Adipocyte (in vitro differentiated cells): ENCODE measurements at regions not wholly inside any gene's neighbourhood (a gene's known extent, or its start where the extent isn't known, plus 50 kb on each side); places are given as distances from the start of the nearest gene placed in this dataset.

Experiments
- DNase-seq: peaks from one replicate; pipeline ENCODE4 v3.0.0-alpha.2; 2015; ENCODE audit warnings: low read depth
- H3K27me3 ChIP-seq: replicated peaks from 2 replicates; pipeline ENCODE4 v1.7.0; 2013; ENCODE audit warnings: mild to moderate bottlenecking, low read length, moderate library complexity; ENCODE audit not compliant: control insufficient read depth, insufficient read depth
- H3K36me3 ChIP-seq: 2 replicates; pipeline ENCODE4 v1.7.0; 2013; ENCODE audit warnings: low read length, mild to moderate bottlenecking, moderate library complexity; ENCODE audit not compliant: control insufficient read depth, insufficient read depth, severe bottlenecking
- H3K4me1 ChIP-seq: 2 replicates; pipeline ENCODE4 v1.7.0; 2013; ENCODE audit warnings: mild to moderate bottlenecking, low read length, moderate library complexity; ENCODE audit not compliant: control insufficient read depth, insufficient read depth
- H3K4me3 ChIP-seq: 2 replicates; pipeline ENCODE4 v1.7.0; 2013; ENCODE audit warnings: mild to moderate bottlenecking, low read length, moderate library complexity
- H3K9ac ChIP-seq: 2 replicates; pipeline ENCODE4 v1.7.0; 2013; ENCODE audit warnings: mild to moderate bottlenecking, low read length, moderate library complexity
- H3K9me3 ChIP-seq: 2 replicates; pipeline ENCODE4 v1.7.0; 2013; ENCODE audit warnings: mild to moderate bottlenecking, low read length, moderate library complexity; ENCODE audit not compliant: control insufficient read depth

DNA sequence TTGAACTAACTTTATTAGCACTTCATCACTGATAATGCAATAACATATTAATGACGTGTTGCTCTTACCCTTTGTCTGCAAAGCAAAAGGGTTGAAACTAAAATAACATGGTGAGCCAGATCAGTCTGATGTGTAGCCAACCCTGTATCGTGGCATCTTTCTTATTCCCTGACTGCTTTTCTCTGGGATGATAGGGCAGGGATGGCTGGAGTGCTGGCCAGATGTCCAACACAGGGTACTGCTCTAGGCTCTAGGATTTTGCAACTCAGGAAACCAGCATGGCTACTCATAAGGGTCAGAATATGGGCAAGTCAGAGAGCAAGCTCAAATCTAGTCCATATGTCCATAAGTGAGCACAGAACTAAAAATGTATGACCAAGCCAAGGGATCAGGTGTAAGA, 129.1 kb downstream of the SLC17A6 start:
- no peak overlapping the region for H3K9ac ChIP-seq
- no peaks in the 10 kb centered on the region for H3K9me3 ChIP-seq
- no peaks in the 10 kb centered on the region for H3K36me3 ChIP-seq
- no peak overlapping the region for H3K4me3 ChIP-seq
- H3K4me1 ChIP-seq, result peaks cover 13% of the 10 kb centered on the region
- DNase-seq, result peak; percentile 46
- H3K27me3 ChIP-seq, result no peaks in the 10 kb centered on the region

DNA sequence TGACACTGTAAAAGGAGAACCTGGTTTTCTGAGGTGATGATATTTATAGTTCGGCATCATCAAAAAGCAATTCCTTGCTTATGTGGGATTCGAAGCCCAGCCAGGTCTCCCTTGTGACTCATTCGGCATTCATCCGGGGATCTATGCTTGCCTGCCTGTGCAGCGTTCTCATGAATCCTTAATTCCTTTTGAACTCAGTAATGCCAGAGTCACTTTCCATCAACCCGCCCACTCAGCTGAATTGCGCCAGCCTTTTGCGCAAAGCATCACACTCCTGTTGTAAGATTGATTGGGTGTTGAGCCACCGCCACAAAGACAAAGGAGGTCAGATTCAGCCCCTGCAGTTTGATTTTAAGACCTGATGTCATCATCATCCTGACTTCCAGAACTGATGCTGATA, 128.6 kb downstream of the SLC17A6 start:
- Histone ChIP-seq H3K9me3 (no peaks in the 10 kb centered on the region), H3K4me1 (peaks cover 14% of the 10 kb centered on the region), H3K9ac (no peak overlapping the region), H3K36me3 (no peaks in the 10 kb centered on the region), H3K4me3 (no peak overlapping the region), H3K27me3 (no peaks in the 10 kb centered on the region)
- DNase-seq, result peak; percentile 98

DNA sequence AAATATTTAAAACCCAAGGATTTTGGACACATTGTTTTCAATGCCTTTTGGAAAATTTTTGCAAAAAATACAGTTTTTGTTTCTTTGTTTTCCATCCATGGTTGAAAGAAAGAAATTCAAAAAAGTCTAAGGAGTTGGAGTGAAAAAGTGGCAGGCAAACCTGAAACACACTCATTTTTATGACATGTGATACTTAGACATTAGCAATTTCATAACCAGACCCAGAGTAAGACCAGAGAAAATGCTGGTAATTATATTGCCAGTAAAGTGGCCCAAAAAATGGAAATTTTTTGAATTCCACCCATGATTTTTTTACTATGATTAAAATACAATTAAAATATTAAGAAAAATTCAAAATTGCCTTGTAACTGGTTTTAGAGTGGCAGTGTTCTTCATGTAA, 128.2 kb downstream of the SLC17A6 start:
- no peaks in the 10 kb centered on the region for H3K27me3 ChIP-seq

DNA sequence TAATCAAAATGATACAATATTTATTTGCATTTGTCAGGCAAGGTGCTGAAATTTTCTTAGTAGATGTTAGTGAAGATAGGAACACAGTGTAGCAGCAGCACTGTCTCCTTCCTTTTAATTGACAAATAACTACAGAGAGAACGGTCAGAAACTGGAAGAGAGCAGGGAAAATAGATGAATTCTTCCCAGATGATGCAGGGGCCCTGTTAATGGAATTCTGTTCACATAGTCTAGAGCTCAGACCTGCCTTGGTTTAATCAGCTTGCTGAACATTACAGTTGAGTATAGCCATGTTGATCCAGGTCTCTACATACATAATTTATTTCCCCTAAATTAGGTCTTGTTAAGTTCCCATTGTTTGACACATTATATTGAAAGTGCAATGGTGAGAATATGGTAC, 127.4 kb downstream of the SLC17A6 start:
- H3K9me3 ChIP-seq, result no peaks in the 10 kb centered on the region
- peak; percentile 28 for DNase-seq
- no peaks in the 10 kb centered on the region for H3K36me3 ChIP-seq
- no peaks in the 10 kb centered on the region for H3K27me3 ChIP-seq
- no peak overlapping the region for H3K9ac ChIP-seq
- no peak overlapping the region for H3K4me3 ChIP-seq
- H3K4me1 ChIP-seq, result peaks cover 25% of the 10 kb centered on the region

More for the DNA sequence above, 128.2 kb downstream of the SLC17A6 start:
- Histone ChIP-seq H3K9ac (no peak overlapping the region), H3K4me1 (peaks cover 18% of the 10 kb centered on the region), H3K36me3 (no peaks in the 10 kb centered on the region), H3K9me3 (no peaks in the 10 kb centered on the region), H3K4me3 (no peak overlapping the region)
- DNase-seq, result peak; percentile 57

DNA sequence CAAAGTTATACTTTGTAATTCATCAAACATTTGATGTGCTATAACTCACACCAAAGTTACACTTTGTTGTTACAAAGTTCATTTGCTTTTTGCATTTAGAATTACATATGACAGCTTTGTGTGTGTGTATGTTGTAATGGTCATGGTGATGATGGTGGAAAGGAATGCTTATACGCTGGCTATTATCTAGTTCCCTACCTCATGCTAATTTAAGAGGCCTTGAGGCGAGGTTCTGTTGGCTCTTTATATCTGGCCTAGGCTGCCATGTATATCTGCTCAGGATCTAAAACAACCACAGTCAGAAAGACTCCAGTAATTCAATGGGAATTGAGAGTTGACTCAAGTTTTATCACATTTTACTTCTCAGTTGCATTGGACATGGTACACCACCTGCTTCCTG, 123.4 kb downstream of the SLC17A6 start:
- Histone ChIP-seq H3K36me3 (no peaks in the 10 kb centered on the region), H3K9me3 (no peaks in the 10 kb centered on the region), H3K9ac (no peak overlapping the region), H3K4me3 (no peak overlapping the region), H3K27me3 (no peaks in the 10 kb centered on the region), H3K4me1 (peaks cover 23% of the 10 kb centered on the region)
- DNase-seq, result peak; percentile 23

DNA sequence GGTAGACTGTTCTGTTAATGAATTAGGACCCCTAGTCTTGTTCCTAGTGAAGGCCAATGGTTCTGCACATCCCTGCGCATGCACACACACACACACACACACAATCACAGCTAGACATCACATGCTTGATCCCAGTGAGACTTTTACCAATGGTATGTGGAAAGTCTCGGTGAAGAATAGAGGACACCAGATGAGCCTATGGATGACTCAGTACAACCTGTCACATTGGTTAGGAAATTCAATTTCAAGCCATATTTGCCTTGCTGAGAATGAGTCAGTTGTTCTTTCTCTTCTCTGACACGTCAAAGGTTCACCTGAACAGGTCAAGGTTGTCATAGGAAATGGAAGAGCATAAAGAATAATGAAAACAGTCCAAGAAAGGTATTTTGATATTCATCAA, 122.0 kb downstream of the SLC17A6 start:
- Histone ChIP-seq H3K9me3 (no peaks in the 10 kb centered on the region), H3K4me1 (peaks cover 16% of the 10 kb centered on the region), H3K36me3 (no peaks in the 10 kb centered on the region), H3K4me3 (no peak overlapping the region), H3K9ac (no peak overlapping the region), H3K27me3 (no peaks in the 10 kb centered on the region)
- no peak for DNase-seq

DNA sequence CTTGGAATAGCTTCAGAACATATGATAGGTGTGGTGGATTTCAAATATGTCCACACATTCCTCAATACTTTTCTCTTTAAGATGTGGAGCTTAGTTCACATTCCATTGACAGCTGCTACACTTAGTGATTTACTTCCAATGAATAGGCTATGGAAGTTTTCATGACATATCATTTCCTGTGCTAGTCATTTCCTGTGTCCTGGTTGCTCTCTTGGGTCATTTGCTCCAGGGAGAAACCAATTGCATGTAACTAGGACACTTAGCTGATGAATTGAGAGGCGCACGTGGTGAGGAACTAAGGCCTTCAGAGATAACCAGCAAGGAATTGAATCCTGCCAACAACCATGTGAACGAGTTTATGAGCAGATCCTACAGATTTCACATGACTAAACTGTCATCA, 120.9 kb downstream of the SLC17A6 start:
- DNase-seq, result peak; percentile 50
- H3K4me3 ChIP-seq, result no peak overlapping the region
- H3K4me1 ChIP-seq, result peaks cover 16% of the 10 kb centered on the region
- no peaks in the 10 kb centered on the region for H3K36me3 ChIP-seq
- H3K9me3 ChIP-seq, result no peaks in the 10 kb centered on the region
- H3K9ac ChIP-seq, result no peak overlapping the region
- no peaks in the 10 kb centered on the region for H3K27me3 ChIP-seq

DNA sequence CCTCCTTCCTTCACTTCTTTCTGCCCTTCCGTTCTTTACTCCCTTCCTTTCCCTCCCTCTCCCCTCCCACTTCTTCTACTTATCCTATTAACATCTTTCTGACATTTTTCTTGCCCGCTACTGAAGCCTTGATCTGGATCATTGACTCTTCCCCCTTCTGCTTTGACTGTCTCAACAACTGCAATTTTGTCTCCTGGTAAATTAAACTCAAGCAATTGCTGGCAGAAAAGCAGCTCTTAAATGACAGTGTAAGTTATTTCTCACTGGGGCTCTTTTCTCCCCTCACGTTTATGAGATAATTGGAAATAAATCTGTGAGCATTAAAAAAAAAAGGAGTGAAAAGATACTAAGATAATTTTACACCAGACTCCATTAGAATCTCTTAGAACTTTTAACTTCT, 120.0 kb downstream of the SLC17A6 start:
- Histone ChIP-seq H3K4me3 (no peak overlapping the region), H3K27me3 (no peaks in the 10 kb centered on the region), H3K9me3 (no peaks in the 10 kb centered on the region), H3K9ac (no peak overlapping the region), H3K4me1 (peaks cover 16% of the 10 kb centered on the region), H3K36me3 (no peaks in the 10 kb centered on the region)
- no peak for DNase-seq

DNA sequence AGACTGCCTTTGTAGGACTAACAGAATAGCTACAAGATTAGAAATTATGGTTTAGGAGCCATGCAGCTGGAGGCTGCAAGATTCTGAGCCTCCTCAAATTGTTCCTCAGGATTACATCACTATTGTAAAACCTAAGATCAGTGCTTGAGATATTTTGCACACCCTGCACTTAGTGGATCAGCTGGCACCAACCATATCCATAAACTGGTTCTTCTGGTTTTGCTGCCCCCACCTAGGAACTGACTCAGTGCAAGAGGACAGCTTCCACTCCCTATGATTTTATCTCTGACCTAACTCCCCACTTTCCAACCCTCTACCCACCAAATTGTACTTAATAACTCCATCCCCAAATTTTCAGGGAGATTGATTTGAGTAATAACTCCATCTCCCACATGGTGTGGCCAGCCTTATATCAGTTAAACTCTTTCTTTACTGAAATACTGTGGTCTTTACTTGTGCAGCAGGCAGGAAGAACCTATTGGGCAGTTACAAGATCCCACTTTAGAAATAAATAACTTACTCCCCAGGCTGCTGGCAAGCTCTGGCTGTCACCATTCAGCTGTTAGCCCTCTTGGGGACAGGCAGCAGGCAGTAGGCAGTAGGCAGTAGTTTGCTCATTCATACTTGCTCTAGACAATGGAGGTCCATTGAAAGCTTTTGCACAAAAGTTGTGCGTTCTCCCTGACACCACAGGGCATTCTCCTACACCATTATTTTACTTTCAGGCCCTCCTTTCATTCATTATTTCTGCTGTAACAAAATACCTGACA, 119.0 kb downstream of the SLC17A6 start:
- H3K27me3 ChIP-seq, result no peaks in the 10 kb centered on the region
- DNase-seq, result no peak
- H3K9ac ChIP-seq, result no peak overlapping the region
- H3K4me1 ChIP-seq, result peaks cover 16% of the 10 kb centered on the region
- no peaks in the 10 kb centered on the region for H3K36me3 ChIP-seq
- H3K4me3 ChIP-seq, result no peak overlapping the region
- no peaks in the 10 kb centered on the region for H3K9me3 ChIP-seq

DNA sequence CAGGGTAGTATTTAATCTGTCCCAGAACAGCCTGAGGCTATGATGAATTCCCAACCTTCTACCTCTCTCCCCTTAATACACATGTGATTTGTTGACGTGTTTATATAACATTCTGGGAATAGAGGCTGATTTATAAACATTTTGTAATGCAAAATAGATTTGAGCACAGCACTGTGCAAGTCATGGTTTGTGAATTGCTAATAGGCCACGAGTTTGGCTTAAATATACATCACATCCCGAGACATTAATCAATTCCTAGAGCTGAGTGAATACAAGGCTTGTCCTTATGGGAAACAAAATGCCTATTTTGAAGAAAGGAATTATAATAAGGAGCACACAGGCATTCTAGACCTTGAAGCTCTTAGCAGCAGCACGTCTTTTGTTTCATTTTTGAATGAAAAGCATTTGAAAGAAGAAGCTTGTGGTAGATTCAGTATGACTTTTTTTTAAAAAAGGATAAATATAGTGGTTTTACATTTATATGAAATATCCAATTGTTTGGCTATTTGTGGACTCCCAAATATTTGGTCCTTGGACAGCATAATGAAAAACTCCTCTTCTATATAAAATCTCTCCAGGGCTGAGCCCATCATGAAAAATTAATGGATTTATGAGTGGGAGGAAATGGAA, 116.4 kb downstream of the SLC17A6 start:
- H3K9ac ChIP-seq, result no peak overlapping the region
- no peak overlapping the region for H3K4me3 ChIP-seq
- peak; percentile 32 for DNase-seq
- peaks cover 7% of the 10 kb centered on the region for H3K4me1 ChIP-seq
- H3K9me3 ChIP-seq, result no peaks in the 10 kb centered on the region
- no peaks in the 10 kb centered on the region for H3K27me3 ChIP-seq
- H3K36me3 ChIP-seq, result no peaks in the 10 kb centered on the region

DNA sequence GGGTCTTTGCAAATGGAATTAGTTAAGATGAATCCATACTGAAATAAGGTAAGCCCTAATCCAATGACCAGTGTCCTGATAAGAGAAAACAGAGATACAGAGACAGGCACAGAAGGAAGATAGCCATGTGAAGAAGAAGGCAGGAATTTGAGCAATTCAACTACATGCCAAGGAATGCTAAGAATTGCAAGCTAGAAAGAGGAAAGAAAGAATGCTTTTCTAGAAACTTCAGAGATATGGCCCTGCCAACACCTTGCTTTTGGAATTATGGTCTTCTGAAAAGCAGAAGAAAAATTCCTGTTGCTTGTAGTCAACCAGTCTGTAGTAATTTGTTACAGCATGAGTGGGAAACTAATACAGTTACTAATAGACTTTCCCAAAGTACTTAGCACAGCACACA, 111.3 kb downstream of the SLC17A6 start:
- Histone ChIP-seq H3K4me1 (peaks cover 10% of the 10 kb centered on the region), H3K9ac (no peak overlapping the region), H3K4me3 (no peak overlapping the region), H3K36me3 (no peaks in the 10 kb centered on the region), H3K27me3 (no peaks in the 10 kb centered on the region), H3K9me3 (no peaks in the 10 kb centered on the region)
- DNase-seq, result peak; percentile 24
